CD4-positive, alpha-beta T cell treated with Interleukin-1 beta for 1 hour (primary cell): ENCODE measurements at regions not wholly inside any gene's neighbourhood (a gene's known extent, or its start where the extent isn't known, plus 50 kb on each side); places are given as distances from the start of the nearest gene placed in this dataset.

Experiments used
- DNase-seq, 2 donors: peaks; one replicate each; pipeline ENCODE4 v3.0.0-alpha.2; 2020 to 2022

DNA sequence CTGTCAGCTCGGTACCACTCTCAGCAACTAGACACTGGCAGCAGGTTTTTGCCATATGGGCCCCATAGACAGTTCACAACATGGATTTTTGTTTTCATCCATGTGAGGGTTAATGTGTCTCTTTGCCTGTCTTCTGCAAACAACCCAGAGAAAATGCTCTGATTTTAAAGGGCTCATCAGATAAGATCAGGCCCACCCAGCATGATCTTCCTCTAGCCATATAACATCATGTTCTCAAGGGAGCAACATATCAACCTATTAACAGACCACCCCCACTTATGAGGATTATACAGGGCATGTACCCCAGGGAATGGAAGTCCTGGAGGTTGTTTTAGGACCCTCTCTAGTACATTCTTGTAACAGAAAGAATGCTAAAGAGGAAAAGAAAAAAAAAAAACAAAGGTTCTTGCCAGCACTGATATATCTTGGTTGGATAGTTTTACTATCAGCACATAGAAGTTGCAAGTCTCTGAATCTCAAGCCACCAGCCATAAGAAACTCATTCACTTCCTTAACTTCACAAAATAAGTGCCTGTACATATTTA is 1015.1 kb downstream of the TLE4 start:
- no peak for DNase-seq

DNA sequence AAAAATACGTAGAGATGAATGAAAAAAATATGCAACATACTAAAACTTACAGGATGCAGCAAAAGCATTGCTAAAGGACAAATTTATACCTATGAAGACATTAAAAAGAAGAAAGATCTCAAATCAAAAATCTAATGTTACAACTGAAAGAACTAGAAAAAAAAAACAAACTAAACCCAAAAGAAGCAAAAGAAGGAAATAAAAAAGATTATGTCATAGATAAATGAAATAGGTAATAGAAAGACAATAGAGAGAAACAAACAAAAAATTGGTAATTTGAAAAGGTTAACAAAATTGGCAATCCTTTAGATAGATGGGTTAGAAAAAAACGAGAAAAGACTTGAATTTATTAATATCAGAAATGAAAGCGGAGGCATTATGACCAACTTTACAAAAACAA is 1000.2 kb downstream of the TLE4 start:
- no peak for DNase-seq

DNA sequence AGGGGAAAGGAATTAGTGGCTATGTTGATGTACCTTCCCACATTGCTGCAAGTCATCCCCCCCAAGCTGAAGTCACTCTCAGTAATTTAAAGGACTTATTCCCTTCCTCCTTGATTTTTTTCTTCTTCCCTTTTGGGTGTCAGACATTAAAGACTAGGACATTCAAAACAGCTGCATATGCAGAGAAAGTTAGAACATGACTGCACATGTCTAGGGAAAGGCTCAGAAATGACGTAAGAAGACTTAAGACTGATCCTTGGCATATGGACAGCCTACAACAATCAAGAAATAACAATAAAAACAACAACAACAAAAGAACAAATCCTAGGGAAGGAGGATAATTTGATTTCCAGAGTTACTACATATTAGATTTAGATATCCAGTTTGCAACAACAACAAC is 997.5 kb downstream of the TLE4 start:
- DNase-seq = no peak

DNA sequence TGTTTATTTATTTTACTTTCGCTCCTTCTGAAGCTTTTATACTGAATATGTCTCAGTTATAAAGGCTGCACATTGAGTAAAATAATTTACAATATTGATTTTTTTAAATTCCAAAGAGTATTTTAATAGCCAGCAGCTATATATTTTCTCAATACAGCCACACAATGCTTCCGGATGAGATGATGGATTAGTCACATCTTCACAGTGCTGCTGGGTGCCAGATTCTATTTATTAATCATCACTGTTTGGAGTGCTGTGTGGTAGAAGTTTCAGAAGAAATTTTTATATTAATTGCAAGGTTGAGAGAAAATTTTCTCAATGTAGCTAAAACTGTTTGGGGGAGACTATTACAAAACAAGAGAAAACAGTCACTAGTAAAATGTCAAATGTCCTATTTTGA is 989.8 kb downstream of the TLE4 start:
- no peak for DNase-seq

DNA sequence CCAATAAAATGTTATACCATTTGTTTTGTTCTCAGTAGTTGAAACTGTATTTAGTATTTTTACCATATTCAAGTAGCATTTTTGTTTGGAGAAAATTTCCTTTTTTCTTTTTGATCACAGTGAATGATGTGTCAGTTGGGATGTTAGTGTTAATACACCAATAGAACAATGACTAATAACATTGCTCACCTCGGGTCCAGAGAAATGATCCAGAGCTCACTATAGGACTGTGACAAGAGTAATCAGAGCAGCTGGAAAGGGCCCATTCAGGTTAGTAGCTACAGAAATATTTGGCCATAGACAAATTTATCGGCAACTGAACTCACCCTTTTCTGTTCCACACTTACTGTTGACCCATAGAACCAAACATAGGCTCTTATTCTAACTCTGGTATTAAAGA is 989.2 kb downstream of the TLE4 start:
- DNase-seq = no peak

DNA sequence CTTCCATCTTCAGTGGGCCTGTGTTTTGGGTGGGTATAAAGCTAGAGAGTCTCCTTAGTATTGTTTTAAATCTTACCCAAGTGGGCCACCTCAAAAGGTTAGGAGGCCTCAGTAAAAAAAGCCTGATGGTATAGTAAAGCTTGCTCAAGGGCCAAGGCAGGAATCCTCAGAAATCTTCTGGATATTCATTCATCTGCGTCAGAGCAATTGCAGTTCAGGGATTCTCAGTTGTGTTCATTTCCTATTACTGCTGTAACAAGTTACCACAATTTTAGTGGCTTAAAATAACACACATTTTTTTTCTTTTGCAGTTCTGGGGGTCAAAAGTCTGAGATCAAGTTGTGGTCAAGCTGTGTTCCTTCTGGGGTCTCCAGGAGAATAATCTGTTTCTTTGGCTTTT is 985.5 kb downstream of the TLE4 start:
- DNase-seq = no peak

DNA sequence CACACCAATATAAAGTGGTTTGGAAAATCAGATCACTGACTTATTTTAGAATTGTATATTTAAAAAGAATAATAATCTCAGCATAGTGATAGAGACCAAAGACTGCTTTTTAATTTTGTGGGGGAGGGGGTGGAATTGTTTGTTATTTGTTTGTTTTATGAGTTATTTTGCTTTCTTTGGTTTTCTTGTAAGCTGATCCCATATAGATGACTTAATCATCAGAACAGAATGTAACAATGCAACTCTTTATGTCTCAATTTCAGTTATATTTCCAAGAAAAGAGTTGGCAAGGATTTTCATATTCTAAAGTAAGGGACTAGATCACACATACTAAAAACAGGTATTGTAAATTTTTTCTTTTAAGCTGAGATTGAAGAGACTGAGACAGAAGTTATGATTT is 984.9 kb downstream of the TLE4 start:
- DNase-seq = no peak

DNA sequence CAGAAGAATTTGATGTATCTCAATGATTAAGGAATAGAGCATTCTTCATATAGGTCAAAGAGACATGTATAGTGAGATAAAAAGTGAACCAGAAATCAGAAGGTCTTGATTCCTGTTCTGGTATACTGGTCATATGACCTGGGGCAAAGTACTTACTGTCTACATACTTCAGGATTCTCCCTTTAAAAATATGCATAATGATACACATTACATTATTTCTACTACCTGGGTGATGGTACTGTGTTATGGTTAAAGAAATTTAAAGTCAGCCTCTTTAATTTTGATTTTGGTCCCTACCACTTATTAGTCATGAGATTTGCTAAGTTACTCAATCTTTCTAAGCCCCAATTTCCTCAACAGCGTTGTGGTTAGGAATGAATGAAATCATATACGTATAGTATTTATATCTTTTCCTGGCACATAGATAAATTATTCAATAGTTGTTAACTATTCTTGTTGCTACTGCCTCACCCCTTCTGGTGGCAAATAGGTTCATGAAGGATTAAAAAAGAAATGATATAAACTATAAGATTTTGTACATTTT is 984.1 kb downstream of the TLE4 start:
- no peak for DNase-seq

DNA sequence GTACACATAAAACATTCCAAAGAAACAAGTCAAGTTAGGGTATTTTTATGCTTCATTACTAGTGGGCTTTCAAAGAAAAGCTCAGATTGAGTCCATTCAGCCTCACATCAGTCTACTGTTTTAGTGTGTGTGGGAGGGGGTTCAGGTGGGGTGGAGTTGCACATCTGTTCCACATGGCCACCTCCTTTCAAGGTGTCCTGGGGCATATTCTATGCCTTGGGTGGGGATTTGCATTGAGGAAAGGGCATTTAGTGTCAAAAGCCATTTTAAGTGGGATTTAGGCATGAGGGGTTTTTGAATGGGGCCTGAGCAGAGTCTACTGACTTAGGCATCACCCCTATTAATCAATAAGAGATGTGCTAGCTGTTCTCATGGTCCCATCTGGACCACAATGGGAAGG is 983.1 kb downstream of the TLE4 start:
- no peak for DNase-seq

DNA sequence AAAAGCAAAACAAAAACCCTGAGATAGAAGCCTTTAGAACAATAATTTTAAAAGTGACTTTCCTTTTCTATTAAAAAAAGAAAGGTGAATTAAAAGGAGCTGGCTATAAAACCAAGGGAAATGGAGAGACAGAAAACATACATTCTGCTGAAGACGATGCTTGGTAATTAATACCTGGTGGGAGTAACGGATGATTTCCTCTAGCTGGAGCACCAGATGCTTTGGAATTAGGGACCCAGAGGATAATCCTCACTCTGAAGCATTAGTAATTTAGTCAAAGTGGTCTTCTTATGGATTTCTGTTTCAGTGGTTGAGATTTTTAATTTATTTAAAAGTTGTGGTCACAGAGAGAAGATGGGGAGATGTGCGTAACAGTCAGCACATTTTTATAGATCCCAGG is 982.5 kb downstream of the TLE4 start:
- DNase-seq = no peak

DNA sequence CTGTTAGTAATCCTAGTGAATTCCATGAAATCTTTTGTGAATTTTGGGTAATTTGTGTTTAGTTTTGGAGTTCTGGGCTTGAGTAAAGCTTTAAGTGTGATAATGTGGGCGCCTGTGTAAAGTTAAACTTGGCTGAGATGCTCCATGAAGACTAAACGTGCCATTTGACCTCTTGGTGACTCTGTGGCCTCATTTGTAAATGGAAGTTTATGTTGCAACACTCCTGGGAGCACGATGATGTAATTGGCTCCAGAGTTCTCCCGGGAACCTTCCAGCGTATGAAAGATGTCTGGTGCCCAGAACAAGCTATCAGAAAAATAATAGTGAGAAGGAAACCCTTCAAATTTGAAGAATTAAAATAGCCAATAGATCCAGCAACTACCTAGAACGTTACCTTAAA is 981.2 kb downstream of the TLE4 start:
- DNase-seq = no peak

DNA sequence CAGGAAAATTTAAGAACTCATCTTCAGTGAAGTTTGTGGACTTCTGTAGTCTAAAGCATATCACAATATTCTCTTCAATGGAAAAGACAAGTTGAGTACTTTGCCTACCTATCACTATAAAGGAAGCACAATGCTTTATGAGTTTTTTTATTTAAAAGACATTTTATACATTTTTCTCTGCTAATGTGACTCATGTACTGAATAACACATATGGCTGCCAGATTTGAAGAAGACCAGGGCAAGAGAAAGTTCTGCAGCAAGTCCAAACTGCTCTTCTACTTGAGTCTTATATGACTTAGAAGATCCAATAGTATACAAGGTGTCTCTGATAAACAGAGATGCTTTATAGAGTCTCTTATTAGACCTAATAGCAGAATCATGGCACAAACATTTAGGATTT is 978.4 kb downstream of the TLE4 start:
- DNase-seq = no peak

DNA sequence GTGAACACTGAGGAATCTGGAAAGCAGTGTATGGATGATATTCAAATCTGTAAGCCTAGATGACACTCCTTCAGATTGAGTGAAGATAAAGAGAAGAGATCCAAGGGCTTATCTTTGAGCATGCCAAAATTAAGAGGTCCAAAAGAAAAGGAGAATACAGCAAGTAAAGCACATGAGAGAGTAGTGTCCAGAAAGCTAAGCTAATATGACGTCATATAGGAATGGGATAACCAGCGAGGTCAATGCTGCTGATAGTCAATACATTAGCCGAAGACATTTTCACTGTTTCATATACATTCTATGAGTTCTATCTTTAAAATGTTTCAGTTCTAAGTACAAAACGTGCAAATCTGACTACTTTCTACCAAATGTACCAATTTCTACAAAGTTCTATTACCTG is 975.8 kb downstream of the TLE4 start:
- DNase-seq = no peak

DNA sequence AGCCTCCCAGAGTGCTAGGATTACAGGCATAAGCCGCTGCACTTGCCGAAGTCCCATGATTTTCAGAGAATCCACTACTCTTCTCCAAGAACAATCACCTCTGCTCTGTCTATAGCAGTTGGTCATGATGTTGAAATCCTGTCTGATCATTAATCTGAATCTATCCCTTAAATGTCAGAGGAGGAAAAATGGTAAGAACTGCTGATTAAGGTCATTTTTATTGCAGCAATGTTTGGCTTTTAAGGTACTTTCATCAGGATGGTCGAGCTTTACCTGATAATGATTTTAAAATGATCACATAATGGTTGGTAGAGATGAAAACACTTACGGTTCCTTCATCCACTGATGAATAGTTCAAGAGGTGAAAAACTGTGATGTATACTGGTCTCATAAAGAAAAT is 968.6 kb downstream of the TLE4 start:
- no peak for DNase-seq

DNA sequence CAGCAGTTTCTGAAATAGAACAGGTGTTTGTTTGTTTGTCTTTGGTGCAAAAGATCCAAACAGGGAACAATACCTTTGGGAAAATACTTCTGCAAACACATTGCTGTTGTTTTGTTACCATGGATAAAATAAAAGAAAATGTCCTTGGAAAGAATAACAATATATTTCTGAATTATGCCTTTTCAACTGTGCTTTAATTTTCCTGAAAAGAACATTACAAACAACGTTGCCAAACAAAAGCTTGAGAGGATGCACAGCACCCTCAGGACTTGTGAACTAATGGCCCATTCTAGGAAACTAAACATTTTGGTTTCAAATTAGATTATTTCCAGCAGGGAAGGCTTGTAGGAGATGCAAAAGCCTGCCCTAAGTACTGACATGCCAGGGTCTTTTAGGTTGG is 967.2 kb downstream of the TLE4 start:
- no peak for DNase-seq

DNA sequence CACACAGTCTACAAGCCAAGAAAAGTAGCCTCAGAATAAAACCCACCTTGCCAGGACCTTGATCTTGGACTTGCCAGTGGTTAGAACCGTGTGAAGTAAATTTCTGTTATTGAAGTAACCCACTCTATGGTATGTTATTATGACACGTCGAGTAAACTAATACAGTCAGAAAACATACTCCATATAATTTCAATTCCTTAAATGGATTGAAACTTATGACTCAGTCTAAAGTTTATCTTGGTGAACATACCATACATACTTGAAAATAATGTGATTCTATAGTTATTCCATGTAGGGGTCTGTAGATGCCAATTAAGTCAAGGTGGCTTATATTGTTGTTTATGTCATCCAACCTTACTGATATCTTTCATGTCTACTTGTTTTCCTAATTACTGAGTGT is 950.7 kb downstream of the TLE4 start:
- no peak for DNase-seq

DNA sequence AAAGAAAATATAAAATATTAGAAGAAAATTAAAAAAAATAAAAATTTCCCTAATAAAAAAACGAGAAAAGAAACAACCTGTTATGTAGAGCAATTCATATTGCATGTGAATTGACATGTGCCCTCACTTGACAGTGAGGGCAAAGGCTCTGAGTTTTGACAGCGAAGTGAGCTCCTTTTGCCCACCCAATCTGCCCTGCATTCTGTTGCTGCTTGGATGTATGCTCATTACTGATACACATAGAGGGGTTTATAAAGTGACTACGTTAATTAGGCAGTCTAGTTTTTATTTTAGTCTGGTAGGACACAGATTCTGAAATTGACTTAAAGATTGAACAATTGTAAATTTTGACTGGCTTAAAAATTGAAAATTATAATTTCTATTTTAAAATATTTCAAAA is 949.4 kb downstream of the TLE4 start:
- no peak for DNase-seq

DNA sequence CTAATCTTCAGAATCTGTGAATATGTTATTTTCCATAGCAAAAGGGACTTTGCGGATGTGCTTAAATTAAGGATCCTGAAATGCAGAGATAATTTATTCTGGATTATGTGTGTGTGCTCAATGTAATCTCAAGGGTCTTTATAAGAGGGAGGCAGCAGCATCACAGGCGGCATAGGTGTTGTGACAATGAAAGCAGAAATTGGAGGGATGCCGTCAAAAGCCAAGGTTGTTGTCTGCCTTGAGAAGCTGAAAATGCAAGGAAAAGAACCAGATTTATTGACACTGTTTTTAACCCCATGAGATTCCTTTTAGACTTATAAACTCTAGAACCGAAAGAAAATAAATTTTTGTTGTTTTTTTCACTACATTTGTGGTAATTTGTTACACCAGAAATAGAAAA is 948.5 kb downstream of the TLE4 start:
- DNase-seq = no peak

DNA sequence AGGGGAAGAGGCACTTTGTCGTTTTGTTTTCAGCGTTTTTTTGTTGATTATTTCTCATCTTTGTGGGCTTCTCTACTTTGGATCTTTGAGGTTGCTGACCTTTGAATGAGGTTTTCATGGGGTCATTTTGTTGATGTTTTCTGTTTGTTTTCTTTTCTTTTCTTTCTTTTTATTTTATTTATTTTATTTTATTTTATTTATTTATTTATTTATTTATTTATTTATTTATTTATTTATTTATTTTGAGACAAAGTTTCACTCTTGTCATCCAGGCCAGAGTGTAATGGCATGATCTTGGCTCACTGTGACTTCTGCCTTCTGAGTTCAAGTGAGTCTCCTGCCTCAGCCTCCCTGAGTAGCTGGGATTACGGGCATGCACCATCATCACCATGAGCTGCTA is 946.7 kb downstream of the TLE4 start:
- DNase-seq = no peak

DNA sequence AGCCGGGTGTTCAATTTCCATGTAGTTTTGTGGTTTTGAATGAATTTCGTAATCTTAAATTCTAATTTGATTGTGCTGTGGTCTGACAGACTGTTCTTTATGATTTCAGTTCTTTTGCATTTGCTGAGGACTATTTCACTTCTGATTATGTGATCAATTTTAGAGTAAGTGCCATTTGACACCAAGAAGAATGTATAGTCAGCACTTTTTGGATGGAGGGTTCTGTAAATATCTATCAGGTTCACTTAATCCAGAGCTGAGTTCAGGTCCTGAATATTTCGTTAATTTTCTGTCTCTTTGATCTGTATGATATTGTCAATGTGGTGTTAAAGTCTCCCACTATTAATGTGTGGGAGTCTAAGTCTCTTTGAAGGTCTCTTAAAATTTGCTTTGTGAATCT is 944.9 kb downstream of the TLE4 start:
- no peak for DNase-seq

DNA sequence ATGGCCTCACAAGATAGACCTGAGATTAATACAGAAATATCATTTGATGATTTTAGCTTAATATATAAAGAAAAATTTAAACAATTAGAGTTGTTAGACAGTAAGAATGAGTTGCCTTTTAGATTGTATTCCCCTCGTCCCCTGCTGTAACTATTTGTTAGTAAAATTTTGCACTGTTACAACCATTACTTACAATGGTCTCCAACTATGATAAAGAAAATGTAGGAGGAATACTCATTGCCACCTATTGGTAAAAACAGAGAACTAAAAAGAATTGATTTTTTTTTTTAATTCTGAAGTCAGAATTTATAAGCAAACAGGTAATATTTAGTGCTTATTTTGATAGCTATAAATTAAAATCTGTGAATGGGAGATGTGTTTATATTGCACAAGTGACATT is 937.6 kb downstream of the TLE4 start:
- no peak for DNase-seq

DNA sequence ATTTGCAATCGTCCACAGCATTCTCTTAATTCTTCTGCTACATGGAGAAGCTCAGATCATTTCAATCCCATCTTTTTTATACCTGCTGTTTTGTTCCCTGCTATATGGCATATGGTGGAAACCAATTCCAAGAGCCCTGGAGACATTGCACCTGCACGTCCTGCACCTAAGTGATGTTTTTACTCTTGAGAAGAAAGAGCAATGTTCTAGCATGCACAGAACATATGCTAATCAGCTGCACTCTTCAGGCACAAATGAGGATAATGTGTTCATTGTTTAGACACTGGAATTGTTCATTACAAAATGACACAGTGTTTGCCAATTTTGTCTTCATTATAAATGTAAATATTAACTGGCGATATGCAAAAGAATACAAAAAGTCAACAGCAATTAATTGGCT is 935.8 kb downstream of the TLE4 start:
- DNase-seq = no peak

DNA sequence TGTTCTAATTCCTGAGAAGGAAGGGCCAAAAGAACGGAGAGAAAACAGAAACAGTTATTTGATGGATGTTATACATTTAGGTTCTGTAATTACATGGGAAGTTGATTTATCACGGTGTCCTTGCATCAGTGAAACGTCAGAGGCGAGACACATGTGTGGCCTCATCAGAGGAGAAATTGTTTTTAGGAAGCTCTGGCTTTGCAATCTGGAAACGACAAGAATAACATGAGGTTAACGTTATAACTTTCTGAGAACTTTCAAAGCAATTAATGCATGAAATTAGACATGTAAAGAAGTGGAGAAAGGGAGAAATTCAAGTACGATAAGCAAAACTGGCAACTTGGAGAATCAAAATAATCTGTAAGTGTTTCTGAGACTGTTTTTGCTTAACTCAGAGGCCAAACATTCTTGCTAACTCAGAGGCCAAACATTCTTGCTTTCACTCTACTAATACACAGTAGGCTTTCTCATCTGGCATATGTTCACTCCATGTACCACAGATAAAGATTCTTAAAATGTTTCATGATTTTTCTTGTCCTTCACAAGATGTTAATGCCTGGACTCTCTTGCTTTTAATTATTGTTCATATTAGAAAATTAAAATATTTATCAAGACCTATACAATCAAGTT is 933.0 kb downstream of the TLE4 start:
- no peak for DNase-seq

DNA sequence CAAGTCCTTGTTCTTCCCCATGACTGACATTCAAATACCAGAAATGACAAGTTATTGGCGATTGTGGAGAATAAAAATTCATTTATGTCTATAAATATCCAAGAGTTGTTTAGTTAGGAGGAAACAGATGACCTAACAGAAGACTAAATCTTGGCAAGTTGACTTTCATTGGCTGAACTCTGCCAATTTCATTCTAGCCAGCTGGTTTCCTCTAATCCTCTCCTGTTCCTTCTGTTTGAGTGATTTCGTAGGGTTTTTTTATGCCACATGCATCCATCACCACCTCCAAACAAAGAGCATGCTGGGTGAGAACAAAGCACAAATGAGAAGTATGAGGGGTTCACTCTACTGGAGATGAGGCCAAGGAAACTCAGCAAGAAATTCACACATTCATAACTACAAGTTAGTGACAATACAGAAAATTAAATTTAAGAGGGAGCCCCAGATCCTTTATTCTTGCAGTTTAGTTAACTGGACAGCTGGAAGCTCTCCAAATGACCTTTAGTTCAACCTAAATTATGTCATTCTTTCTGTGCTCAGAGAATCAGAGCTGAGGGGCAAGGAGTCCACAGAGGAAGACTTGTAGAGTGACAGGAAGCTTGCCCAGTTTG is 932.0 kb downstream of the TLE4 start:
- no peak for DNase-seq

DNA sequence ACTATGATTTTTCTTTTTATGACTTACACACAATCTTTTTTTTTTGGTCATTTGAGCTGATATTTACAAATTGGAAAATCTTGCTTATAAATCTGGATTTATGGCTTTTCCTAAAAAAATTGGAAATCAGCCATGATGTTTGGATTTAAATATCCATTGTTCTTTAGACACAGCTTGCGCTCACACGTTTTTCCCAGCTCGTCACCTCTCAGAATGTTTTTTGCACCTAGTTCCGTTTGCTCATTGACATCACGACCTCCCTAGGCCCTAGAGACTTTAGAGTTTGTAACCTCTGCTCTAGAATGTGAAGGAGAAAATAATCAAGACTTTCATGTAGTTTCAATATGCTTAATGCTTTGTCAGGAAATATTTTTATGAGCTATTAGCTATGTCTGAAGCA is 930.5 kb downstream of the TLE4 start:
- DNase-seq = no peak
